Medulla oblongata (tissue), 1 donor: ENCODE measurements at regions not wholly inside any gene's neighbourhood (a gene's known extent, or its start where the extent isn't known, plus 50 kb on each side); places are given as distances from the start of the nearest gene placed in this dataset.
A peak's percentile ranks its signal among the peaks of the same experiment; 100 is the strongest.

Experiments used
- DNase-seq: peaks from one replicate; pipeline ENCODE4 v3.0.0-alpha.2; 2015; ENCODE audit errors: extremely low spot score

DNA sequence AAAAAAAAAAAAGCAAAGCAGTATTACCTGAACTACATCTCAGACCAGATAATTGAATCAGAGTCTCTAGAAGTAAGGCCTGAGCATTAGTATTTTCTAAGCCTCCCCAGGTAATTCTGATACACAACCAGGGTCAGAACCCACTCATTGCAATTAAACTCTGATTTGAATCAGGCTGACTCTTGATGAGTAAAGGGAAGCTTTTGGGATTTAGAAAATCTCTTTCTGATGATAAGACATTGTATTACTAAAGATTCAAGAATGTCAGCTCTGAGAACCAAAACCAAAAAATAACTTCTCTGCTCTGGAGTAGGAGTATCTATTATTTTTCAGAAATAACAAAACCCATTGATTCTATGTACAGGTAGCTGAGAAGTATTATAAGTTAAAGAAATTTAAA is 100.1 kb upstream of the COL21A1 start:
- DNase-seq, result no peak

DNA sequence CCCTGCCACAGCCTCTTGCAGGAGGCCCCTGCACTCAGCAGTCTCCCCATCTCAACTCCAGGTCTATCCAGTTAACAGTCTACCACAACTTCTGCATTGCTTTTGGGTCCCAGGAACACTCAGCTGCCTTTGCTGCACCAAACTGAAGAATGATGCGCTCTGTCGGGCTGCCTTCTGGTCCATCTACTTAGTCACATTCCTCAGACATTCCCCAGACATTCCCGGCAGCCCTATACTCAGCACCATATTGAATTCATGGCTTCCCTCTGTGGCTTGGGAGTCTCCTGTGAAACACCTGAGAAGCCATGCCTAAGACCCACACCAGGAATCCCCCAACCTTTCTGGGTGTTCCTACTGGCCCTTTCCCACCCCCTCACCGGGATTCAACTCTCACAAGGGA is 99.6 kb upstream of the COL21A1 start:
- no peak for DNase-seq

DNA sequence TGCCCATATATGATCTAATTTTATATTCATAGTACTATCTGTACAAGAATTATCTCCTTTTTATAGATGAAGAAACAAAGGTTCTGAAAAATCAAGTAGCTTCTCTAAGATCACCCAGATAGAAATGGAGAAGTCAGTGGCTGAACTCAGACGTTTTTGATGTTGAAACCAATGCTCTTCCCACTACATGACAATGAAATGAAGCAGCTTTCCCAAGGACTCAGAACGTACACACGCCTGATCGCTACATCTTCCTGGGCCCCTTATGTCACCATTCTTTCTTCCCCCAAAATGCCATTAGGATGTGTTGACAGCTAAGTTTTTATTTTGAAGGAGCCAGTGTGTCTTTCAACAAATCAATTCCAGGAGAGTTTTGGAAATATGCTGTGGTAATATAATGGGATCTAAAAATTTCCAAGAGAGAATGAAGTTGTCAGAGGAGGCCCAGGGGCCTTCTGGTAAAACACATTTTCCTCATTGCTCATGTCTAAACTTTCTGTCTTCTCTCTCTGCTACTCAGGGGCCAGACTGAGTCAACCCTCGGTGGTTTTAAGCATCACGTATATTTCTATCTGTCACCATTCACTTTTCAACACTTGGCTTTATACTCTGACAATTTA is 98.1 kb upstream of the COL21A1 start:
- no peak for DNase-seq

DNA sequence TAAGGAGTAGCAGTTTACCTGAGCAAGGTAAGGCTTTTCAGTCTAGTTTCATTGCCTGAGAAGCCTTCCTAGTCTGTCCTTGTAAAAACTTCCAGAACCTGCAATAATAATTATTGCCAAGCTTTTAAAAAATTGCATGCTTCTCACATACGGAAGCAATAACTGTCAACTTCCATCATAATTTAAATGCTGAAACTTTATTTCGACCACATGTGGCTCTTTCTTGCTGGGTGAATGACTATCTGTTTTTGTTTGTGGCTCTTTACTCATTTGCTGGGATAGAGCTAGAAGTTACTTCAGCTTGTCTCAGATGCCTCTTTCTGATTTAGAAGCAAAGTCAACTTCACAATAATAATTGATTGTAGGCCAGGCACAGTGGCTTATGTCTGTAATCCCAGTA is 95.9 kb upstream of the COL21A1 start:
- DNase-seq, result no peak

DNA sequence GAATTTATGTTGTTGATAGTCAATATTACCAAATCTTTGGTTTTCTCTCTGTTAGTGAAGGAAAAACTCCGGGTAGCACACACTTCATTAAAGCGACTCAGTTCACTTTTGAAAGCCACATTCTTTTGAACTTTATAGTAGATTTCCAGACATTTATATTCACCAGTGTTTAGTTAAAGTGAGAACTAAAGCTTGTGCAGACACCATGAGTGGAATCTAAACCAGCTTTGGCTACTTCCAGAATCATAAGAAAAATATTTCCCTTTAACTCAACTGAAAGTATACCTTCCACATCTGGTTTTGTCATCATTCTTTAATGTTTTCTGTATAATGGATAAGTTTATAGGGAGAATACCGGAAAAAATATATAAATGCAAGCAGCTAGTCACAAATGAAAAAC is 92.1 kb upstream of the COL21A1 start:
- DNase-seq, result no peak

DNA sequence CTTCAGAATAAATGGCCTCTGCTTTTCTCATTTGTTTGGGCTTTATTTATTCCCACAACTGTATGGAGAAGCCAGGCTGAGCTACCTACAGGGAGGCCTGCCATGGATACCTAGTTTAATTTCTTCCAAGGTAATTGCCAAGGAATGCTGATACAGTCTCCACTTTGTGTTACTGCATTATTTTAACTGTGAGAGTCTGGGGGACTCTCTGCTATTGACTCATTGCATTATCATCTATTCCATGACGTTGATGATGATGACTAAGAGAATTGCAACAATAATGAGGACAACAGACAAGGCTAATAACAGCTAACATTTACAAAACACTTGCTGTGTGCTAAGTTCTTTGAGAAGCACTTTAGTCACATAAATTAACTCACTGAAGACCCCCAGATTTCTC is 88.3 kb upstream of the COL21A1 start:
- DNase-seq, result no peak

DNA sequence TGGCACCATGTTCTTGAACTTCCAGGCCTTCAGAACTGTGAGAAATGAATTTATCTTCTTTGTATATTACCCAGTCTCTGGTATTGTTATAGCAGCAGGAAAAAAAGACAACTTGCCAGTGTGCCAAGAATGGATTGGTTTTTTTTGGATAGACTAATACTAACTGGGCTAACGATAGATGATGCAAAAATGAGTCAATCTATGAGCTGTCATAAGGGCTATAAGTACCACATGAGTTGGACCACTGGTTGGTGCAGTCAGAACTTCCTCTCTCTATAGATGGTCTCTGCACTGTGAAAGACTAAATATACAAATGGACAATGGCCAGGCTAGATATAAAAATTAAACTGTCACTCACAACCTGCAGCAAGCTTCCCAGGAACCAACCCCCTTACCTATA is 87.6 kb upstream of the COL21A1 start:
- DNase-seq, result no peak

DNA sequence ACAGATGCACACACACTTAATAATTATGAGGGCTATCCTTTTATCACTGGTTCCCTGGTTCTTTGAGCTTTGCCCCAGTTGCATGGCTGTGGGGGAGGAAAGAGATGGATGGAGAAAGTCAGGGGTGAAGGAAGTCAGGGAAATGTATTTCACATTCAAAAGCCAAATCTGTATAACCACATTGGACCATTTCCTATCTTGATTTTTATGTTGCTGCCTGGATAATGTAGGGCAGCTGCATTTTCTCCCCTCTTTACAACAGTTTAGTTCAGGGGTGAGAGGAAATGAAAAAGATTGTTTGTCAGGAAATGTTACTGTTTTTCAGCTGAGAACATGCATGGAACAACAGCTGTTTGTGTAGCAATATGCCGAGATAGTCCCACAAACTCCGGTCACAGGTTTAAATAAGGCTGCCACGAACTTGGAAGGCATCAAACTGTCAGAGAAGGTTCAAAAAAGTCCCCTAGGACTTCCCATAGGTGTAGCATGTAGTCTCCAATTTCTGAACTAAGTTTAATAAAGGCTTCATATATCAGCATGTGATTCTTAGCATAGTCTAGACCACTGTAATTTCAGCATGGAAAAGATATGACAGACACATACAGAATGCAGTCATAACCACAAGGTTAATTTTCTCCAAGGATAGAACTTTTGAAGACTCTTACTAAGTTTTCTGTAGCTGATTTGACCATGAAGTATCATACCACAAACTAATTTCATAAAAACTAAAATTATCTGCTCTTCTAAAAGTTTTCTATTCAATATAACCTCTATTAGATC is 82.1 kb upstream of the COL21A1 start:
- DNase-seq, result no peak

DNA sequence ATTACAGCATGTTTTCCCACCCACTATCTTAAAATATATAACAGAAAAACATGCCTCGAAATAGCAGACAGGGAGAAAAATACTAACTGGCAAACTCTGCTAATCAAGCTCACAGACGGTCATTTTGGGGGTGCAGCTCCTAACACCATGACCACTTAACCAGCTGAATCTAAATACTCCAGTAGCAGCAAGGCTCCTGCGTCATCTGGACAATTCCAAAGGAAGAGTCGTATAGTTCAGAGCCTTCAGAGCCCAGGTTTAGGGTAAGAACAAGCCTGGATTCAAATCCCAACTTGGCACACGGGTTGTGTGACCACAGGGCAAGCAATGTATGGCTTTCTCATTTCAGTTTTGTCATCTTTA is 81.3 kb upstream of the COL21A1 start:
- no peak for DNase-seq

DNA sequence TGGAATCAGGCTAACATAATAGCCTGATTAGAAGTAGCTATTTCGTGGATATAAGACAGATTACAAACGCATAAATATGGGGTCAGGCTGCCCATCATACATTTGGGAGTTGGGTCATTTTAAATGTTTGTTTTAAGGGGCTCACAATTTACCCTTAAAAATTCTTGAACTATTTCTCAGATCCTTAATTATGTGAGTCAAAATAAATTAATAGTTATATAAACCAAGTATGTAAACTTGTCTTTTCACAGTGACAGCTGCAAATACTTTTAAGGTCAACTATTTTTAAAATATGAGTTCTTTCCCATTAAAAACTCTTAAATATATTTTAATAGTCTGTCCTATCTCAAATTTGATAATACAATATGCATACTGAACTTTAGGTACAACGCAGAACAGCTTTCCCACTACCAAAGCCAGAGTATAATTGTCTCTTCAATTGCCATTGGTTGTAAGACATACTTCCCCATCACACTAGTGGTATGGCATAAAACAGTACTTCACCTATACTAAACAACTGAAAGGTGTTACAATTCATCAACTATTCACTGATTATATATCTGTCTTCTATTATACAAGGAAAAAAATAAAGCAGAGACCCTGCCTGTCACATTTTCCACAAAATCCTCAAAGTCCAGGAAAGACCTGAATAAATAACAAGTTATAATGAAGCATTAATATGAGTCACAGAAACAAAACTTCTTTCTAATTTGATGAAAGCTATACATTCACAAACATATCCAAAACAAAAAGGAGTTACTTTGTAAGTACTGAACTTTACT is 80.8 kb upstream of the COL21A1 start:
- no peak for DNase-seq

DNA sequence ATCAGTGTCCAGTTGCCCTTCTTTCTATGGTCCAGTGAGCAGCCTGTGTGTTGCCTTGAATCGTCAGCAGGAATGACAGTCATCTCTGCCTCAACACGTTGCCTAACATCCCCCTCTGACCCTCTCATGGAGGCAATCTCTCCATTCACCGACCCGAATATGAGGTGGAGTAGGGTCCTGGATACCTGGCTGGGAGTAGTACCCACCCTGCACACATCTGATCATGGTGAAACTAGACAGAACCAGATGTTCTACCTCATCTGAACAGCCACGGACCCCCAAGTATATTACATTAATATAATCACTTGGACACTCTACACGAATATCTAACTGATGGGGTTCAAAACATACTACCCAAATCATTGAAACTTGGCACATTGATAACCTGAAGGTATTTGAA is 77.0 kb upstream of the COL21A1 start:
- DNase-seq, result no peak

DNA sequence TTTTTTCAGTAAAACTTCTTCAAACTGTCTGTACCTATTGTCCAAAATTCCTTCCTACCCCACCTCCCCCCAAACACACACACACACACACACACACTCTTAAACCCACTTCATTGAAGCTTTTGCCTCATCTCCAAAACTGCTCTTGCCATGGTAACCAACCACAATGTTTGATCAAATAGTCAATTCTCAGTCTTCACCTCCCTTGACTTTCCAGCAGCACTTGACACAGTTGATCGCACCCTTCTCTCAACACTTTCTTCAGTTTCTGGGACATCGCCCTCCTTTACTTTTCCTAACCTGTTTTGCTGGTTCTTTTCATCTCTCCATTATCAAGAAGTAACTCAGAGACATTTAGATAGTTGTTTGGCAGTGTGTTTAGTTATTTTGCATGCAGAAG is 71.5 kb upstream of the COL21A1 start:
- no peak for DNase-seq

DNA sequence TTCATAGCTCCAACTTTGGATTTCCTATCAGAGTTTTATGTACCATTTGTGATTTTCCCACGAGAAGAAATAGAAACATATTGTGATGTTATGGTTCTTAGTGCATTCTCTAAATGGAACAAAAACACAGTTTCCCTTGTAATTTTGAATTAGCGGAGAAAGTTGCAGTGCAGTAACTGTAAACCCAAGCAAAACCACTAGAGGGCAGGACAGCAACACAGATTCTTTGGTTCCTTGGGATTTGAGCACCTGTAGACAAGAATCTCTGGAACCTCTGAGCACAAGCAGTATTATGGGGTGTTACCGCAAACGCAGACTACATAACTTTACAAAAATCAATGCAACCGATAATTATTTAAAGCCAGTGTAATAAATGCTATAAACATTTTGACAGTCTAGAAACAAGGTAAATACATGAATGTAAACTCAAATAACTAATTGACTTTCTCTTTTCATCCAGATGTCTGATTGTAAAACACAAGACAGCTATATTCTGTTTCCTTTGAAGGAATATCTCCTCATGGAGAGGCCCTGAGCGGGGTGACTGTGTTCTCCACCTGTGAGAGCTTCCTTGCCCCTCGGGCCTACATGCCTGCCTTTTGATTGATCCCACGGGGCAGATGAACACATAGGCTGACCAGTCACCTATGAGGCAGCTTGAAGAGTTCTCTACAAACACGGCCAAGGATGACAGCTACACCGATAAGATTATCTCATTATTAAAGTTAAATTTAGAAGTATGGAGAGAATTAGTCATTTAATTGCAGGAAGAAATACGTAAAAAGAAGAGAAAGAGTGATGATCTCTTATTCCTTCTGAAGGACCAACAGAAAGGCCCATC is 67.5 kb upstream of the COL21A1 start:
- DNase-seq, result peak; percentile 52

DNA sequence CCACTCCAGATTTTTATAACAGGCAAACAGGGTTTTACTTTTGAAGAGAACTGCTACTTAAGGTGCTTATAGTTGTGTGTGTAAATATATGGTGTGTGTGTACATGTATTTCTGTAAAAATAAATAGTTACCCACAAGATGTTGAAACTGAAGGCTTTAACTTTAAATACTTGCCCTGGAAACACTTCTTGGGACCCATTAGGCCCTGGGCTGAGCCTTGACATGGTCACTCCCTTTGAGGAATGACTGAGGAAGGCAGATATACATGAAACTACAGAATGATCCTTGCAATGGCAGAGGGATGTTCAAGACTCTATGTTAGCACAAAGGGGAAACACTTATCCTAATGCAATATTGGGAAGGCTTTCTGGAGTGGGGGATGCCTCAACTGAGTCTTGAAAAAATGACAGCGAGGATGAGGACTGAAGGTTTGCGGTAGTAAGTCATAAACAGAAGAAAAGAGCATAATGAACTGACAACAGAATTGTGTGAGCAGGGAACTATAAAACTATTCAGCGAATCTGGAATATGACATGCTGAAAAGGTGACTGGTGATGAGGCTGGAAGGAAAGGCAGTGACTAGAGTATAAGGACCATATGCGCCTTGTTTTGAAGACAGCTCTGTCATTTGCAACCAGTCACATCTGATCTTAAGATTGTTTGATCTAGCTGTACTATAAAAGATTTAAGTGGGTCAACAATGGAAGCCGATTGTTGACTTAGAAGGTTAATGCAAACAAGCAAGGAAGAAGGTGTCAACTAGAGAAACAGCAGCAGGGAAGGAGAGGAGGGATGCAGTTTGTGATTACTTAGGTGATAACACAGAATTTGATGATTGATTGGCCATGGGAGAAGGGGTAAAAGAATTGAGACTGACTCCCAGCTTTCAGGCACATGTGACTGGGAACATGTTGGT is 64.4 kb upstream of the COL21A1 start:
- no peak for DNase-seq

DNA sequence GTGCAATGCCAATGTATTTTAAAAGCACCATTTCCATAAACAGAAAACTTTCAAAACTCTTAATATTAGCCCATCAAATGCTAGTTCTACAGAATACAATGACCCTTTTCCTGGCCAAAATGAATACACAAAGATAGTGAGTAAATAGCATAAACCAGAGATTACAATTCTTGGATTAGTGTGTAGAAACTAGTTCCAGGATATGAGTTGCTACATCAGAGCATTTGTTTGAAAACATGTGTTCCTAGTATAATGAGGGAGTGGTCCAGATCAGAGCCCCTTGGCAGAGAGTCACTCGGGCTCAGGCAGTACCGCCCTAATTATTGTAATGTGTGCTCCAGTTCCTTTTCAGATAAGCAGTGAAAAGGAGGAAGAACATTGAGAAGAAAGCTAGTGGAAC is 63.7 kb upstream of the COL21A1 start:
- no peak for DNase-seq

DNA sequence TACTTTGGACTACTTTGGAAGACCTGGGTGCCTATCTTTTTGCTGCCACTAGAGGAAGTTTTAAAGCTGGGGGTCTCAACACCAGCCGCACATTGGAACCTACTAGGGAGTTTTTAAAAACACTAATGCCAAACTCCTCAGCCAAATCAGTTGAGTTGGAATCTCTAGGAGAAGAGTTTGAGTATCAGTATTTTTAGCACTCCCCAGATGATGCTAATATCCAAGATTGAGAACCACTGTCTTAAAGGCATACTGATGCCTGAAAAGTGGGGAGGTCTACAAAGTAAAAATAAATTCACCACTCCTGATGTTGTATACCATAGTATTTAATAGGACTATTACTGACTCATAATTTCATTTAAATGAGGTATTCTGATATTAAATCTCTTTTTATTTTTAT is 62.9 kb upstream of the COL21A1 start:
- no peak for DNase-seq

DNA sequence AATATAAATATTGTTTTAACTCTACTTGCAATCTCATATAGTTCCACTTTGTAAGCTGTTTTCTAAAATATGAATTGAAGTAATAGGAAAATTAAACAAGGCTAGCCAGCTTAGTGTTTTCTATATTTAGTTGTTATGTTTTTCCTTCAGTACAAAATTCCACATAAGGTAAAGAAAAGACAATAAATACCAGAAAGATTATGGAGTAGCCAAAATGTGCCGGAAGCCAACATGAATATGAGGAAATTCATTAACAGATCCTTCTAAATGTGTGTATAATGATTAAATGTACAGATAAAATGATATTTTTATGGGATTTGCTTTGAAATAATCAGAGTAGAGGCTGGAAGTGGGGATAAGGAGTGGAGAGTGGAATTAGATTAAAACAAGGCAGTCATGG is 52.5 kb upstream of the COL21A1 start:
- DNase-seq, result no peak

DNA sequence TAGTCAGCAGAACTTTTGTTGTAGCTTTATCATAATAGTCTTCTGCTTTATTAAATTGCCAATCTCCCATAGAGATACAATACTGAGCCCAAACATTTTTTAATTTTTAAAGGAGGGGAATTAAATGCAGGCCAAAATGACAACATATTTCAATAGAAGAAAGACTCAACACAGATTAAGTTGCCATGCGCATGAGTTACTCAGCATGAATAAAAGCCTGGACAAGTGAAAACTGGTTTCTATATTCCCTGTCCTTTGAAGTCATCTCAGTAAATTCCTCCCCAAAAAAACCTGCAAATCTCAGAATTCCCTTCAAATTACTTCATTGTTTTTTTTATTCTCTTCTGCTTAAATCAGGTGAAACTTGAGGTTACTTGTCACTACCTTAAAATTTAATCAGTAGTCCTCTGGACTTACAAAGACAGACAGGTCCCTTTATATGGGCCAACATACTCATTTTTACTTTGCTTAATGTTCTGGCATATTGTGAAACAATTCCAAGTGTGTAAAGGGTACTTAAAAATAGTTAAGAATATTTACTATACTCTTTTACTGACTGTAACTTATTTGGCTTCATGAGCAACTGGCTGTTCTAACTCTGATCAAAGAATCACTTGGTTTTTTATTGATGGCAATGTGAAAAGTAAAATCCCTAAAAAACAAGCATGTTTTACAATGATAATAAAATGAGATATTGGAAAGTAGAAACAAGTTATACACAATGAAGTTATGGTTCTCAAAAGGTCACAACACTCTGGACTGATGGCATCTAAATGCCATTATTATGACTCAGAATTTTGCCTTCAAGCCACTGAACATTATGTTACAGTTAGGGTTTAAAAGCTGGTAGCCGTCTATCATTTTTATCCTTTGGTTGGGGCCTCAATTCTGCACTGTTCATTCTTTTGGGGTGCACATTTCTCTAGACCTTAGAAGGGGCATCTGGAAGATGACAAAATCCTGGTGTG is 49.9 kb upstream of the COL21A1 start:
- no peak for DNase-seq
